H4 (cell line): ENCODE measurements at regions not wholly inside any gene's neighbourhood (a gene's known extent, or its start where the extent isn't known, plus 50 kb on each side); places are given as distances from the start of the nearest gene placed in this dataset.

Source experiments
- DNase-seq: peaks from one replicate; pipeline ENCODE4 v3.0.0-alpha.2; 2015; ENCODE audit warnings: low spot score

GRCh38 chr21:16011719-16012118 is 281.9 kb downstream of the USP25 start:
- no peak for DNase-seq

- DNase-seq: no peak
Measured at GRCh38 chr21:16013570-16013969, 283.8 kb downstream of the USP25 start.

DNA sequence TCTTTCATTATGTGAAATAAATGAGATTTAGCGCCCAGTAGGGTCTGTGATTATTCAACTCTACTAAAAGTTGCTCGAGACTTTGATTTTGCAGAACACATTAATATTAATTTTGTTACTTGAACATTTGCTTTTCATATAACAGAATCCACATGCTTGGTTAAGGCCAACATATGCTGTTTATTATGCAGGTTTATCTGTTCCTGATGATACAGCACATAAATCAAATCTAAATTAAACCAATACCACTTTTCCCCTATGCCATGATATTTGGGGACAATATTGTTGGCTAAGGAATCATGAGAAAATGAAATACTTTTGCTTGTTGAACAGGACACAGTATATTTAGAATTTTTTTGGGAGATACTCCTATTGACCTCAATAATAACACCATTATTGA is 291.1 kb downstream of the USP25 start:
- DNase-seq: no peak

- no peak for DNase-seq
Measured at GRCh38 chr21:16022116-16022515, 292.3 kb downstream of the USP25 start.

- no peak for DNase-seq
Measured at GRCh38 chr21:16022921-16023320, 293.1 kb downstream of the USP25 start.

DNA sequence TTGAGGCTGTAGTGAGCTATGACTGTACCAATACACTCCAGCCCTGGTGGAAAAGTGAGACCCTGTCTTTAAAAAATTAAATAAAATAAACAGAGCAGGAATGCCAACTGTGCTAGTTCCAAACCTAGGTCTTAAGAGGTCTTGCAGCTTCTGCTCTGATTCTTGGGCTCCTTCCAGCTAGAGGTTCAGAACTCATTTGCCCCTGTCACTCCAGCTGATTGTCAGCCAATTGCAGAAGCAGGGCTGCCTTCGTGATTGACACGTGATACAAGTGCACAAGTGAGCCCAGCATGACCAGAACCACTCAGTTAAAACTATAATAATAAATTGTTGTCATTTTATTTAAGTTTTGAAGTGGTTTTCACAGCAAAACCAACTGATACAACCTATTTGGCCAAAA is 298.4 kb downstream of the USP25 start:
- DNase-seq: no peak

GRCh38 chr21:16028941-16029464 is 299.2 kb downstream of the USP25 start:
- DNase-seq: no peak

DNA sequence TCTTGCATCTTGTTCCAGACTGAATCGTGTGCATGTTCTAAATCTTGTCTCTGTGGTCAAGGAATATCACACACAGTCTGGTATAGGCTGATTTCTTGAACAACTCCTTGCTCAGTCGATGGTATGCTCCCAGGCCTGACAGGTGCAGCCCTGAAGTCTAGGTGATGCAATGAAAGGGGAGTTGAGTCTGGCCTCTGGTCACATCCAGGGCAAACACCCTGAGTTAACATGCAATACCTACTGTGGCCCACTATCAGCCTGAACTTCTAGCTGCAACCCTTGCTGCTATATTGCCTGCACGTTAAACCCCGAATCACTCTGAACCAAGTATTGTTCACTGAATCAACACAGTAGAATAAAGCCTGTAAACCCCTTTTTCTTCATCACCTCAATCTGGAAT is 303.4 kb downstream of the USP25 start:
- no peak for DNase-seq

DNA sequence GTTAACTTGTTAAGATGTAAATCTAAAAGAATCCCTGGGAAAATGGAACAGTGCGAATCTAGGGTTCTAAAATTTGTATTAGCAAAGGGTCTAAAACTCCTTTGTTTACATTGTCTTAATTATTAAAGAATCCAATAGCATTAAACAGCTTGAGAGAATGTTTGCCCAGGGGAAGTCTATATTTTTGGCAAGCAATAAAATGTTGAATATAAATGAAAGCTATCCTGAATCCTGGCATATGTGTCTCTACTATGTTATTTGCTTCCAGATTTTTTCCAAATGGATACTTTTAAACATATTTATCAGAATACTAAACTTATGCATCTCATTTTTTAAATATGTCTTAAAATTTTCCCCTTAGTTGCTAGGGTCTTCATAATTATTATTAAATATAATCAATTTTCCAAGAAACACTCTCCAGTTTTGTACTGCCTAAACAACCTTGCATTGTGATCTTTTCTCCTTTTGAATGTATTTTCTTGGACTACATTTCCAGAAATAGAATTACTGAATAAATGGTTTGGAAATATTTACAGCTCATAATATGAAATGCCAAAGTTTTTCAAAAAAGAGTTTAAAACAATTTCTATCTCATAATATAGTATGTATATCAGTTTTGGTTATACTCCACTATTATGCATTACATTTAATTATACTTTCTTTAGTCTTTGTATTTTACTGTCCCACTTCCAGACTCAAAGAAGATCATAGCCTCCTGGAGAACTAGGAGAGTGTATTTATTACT is 304.8 kb downstream of the USP25 start:
- no peak for DNase-seq

- no peak for DNase-seq
Measured at GRCh38 chr21:16037421-16037955, 307.7 kb downstream of the USP25 start.

DNA sequence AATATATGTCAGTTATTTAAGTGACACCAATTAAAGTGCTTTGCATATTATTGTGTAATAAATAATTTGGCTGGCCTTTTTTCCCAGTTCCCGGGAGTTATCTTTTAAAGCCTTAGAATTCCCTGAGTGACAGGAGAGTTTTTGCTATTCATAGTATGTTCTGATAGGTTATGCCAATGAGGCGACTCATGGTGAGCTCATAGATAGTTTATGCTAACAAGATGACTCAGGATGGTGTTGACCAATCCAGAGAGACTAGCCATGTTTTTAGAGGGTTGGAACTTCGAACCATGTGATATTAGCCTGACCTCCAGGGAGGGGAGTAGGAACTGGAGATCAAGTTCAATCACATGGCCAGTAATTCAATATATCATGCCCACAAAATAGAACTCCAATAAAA is 310.8 kb downstream of the USP25 start:
- DNase-seq: peak; percentile 34

- DNase-seq: no peak
Measured at GRCh38 chr21:16044676-16045075, 314.9 kb downstream of the USP25 start.

DNA sequence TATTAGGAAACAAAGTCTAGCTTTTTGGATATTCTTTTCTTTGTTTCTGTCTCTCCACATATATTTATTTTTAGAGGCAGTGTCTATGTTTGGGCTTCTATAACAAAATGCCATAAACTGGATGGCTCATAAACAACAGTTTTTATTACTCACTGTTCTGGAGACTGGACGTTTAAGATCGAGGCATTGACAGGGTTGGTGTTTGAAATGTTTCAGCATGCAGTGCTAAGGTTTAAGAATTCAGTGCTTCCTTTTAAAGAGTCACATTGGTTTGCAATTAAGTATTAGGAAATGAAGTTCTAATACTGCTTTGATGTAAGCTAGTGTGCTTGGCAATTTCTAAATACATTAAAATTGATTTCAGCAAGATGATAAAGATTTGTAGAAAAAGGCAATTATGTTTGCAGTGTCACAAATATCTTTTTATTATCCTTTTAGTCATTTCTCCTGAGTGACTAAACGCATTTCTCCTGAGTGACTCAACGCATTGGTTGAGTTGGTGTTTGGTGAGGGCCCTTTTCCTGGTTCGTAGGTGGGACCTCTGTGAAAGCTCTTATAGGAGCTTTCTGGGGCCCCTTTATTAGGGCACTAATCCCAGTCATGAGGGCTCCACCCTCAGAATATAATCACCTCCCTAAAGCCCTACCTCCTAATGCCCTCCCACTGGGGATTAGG is 317.0 kb downstream of the USP25 start:
- no peak for DNase-seq

- DNase-seq: no peak
Measured at GRCh38 chr21:16047904-16048303, 318.1 kb downstream of the USP25 start.

DNA sequence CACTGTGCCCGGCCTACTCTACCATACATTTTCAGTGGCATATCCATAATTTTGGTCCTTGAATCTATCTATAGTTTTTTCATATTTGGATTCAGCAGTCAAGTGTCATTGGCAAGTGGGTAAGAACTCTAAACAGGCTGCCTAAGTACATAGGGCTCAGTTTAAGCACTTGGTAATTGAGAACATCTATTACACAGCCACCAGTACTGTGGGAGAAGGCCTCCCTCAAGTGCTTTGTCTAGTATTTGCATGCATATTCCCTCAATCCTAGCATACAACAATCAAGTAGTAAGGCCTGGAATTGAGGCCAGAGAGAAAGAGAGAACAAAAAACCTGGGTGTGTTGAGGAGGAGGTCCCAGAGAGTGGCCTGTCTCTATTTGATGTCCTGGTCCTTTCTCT is 325.2 kb downstream of the USP25 start:
- no peak for DNase-seq

- no peak for DNase-seq
Measured at GRCh38 chr21:16058896-16059295, 329.1 kb downstream of the USP25 start.

DNA sequence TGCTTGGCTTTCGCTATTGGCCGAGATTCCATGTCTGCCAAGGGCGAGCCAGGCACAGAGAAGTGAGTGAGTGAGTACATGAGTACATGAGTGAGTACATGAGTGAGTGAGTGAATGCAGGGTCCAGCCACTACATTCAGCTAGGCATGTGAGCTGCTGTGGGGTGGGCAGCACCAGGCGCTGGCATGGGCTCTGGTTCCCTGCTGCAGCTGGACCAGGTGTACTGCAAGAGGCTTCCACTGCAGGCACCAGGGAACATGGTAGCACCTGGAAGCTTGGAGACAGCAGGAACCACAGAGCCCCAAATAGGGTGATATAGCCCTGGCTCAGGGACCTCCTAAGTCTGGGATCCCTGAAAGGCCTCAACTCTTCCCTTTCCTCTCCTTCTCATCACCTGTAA is 330.2 kb downstream of the USP25 start:
- DNase-seq: no peak

DNA sequence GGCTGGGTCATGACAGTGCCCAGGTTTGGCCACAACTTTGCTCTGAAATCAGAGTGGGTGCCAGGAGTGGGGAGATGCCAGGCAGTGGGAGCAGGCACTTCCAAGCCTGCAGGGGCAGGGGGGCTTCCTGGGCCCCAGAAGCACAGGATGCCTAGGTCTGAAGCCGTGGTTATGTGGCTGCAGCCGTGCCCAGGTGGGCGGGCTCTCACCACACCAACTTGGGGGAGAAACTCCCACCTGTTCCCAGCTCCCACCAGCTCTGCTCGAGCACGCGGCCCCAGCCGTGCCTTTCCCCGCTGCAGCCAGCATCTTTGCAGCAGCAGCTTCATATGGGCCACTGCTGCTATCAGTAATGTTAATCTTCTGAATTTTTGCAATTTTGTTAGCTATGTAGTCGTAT is 331.4 kb downstream of the USP25 start:
- no peak for DNase-seq

DNA sequence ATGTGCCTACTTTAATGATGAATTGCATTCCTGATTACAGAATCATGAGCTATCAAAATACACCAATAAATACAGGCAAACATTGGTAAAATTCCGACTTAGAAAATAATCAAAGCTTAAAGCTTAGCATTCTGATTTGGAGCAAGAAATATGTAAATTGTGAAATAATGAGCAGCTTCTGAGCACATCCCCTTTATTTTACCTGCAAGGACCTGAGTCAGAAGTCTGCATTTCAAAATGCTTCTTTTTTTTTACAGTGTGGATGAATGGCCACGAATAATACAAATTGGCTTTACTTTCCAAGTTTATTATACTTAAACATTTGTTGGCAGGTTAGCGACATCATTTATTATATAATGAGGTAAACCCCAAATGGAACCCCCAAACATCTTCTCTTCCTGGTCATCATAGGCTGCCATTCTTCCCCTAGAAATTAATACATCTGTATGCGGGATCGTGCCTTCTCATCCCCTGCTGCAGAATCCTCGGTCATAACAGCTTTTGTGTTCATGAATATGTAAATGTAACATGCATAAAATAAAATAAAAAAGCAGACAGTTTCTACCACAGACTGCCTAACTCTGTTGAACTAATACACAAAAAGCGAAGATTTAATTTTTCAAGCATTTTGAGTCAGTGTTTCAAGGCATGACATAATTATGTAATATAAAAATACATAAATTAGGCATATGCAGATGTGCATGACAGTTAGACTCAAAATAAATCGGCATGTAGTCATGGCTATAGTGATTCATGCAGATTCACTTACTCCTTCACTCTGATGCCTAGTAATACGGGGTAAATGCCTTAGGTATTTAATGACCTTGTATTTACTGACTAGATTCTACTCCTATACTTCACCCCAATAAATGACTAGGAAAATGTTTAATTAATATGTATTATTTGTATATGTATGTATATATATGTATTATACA is 339.7 kb downstream of the USP25 start:
- no peak for DNase-seq

DNA sequence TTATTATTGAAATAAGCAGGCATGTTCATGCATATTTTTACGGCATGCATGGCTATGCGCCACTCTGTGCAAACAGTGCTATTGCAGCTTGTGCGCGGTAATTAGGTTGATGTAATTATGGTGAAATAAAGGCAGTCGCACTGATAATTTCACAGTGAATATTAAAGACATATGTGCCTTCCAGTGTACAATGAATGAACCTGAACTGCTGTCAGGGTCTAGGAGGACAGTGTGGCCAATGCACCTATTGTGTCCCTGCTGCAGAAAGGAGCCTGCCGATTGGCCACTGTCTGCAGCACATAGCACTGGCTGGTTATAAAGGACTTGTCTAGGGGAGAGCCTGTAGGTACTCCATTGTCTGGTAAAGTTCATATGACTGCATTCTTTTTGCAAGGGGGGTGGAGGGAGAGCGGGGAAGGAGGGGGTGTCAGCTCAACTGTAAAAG is 340.4 kb downstream of the USP25 start:
- DNase-seq: peak; percentile 18

GRCh38 chr21:16071092-16071491 is 341.3 kb downstream of the USP25 start:
- peak; percentile 42 for DNase-seq

GRCh38 chr21:16071761-16072160 is 342.0 kb downstream of the USP25 start:
- DNase-seq: no peak
